ENCODE measurements at regions not wholly inside any gene's neighbourhood (a gene's known extent, or its start where the extent isn't known, plus 50 kb on each side); places are given as distances from the start of the nearest gene placed in this dataset.
A peak's percentile ranks its signal among the peaks of the same experiment; 100 is the strongest.

DNA sequence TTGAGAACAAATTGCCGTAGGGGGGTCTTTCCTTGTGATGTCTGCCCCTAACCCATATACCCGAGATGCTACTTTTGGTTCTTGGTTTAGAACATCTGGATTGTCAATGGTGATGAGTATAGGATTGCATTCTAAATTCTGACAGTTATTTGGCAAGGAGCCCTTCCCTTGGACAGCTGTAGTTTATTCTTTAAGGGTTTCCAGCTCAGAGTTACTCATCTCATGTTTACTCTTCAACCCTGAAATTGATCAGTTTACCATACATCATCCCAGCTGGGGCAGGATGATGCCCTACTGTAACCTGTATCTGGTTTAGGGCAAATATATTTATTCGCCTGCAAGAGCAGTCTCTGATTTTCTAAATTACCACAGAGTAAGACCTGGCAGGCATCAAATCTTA, 85.7 kb upstream of the XCR1 start:
- no peak for TF ChIP-seq EZH2 (IDR thresholded peaks at IDR 0.05; ENCODE audit: insufficient read depth, poor library complexity, severe bottlenecking)
- no peak for TF ChIP-seq EZH2phosphoT487 (IDR thresholded peaks at IDR 0.05; ENCODE audit: insufficient read depth, low read depth)
- H3F3A ChIP-seq (ENCODE audit: insufficient read depth) = peaks cover 21% of the 10 kb centered on the region
- peaks cover 7% of the 10 kb centered on the region for H3K4me1 ChIP-seq (ENCODE audit: insufficient read depth)
- H3K9ac ChIP-seq = no peak overlapping the region
- no peak for DNase-seq
- WGBS, 2 experiments (ENCODE audit: low coverage in 1 of 2, low lambda C conversion rate in 2 of 2, missing lambda C conversion rate in 2 of 2) = 79 to 91% methylated on average over 3 of the region's 3 CpGs
- H3K9me2 ChIP-seq (ENCODE audit: insufficient read depth) = no peaks in the 10 kb centered on the region
- no peaks in the 10 kb centered on the region for H3K9me3 ChIP-seq (ENCODE audit: low read depth)
- no peaks in the 10 kb centered on the region for H3K79me2 ChIP-seq (ENCODE audit: insufficient read depth)
- H3K27me3 ChIP-seq (replicated peaks; ENCODE audit: insufficient read depth) = no peaks in the 10 kb centered on the region
- H2AFZ ChIP-seq = no peak overlapping the region
- no peaks in the 10 kb centered on the region for H4K20me1 ChIP-seq (ENCODE audit: insufficient read depth)
- H3K4me2 ChIP-seq (ENCODE audit: unreplicated experiment) = no peak overlapping the region
- in situ Hi-C loops (cut with MboI) = no loop called here
- no peak overlapping the region for H3K27ac ChIP-seq
- no peaks in the 10 kb centered on the region for H3K36me3 ChIP-seq (ENCODE audit: low read depth)
- H3K4me3 ChIP-seq = no peak overlapping the region

DNA sequence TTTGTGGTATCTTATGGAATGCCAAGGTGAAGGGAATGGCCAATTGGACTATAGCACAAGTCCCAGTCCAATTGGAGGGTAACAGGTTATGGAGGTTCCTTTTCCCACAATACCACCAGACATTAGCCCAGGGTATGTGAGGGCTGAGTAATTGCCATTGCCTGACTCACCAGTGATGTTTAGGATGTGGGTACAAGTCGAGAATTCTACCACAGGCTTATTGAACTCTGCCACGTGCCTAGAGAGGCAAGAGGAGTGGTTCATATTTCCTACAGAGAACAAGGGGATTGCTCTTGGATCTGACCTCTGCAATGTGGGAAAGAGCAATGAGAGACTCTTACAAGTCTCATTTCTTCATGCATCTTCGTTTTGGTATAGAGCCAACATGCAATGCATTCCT, 85.0 kb upstream of the XCR1 start:
- H3K79me2 ChIP-seq (ENCODE audit: insufficient read depth) = no peaks in the 10 kb centered on the region
- H3F3A ChIP-seq (ENCODE audit: insufficient read depth) = peaks cover 21% of the 10 kb centered on the region
- in situ Hi-C loops (cut with MboI) = no loop called here
- H3K9me2 ChIP-seq (ENCODE audit: insufficient read depth) = no peaks in the 10 kb centered on the region
- no peaks in the 10 kb centered on the region for H3K27me3 ChIP-seq (replicated peaks; ENCODE audit: insufficient read depth)
- no peak overlapping the region for H3K4me3 ChIP-seq
- no peak overlapping the region for H2AFZ ChIP-seq
- no peak overlapping the region for H3K9ac ChIP-seq
- H4K20me1 ChIP-seq (ENCODE audit: insufficient read depth) = no peaks in the 10 kb centered on the region
- H3K4me1 ChIP-seq (ENCODE audit: insufficient read depth) = peaks cover 7% of the 10 kb centered on the region
- WGBS, 2 experiments (ENCODE audit: low coverage in 1 of 2, low lambda C conversion rate in 2 of 2, missing lambda C conversion rate in 2 of 2) = 35 to 40% methylated on average over 3 of the region's 3 CpGs
- DNase-seq = no peak
- no peak overlapping the region for H3K27ac ChIP-seq
- no peaks in the 10 kb centered on the region for H3K9me3 ChIP-seq (ENCODE audit: low read depth)
- H3K4me2 ChIP-seq (ENCODE audit: unreplicated experiment) = no peak overlapping the region
- no peaks in the 10 kb centered on the region for H3K36me3 ChIP-seq (ENCODE audit: low read depth)
- TF ChIP-seq EZH2 (IDR thresholded peaks at IDR 0.05; ENCODE audit: insufficient read depth, poor library complexity, severe bottlenecking) (no peak), EZH2phosphoT487 (IDR thresholded peaks at IDR 0.05; ENCODE audit: insufficient read depth, low read depth) (no peak)

DNA sequence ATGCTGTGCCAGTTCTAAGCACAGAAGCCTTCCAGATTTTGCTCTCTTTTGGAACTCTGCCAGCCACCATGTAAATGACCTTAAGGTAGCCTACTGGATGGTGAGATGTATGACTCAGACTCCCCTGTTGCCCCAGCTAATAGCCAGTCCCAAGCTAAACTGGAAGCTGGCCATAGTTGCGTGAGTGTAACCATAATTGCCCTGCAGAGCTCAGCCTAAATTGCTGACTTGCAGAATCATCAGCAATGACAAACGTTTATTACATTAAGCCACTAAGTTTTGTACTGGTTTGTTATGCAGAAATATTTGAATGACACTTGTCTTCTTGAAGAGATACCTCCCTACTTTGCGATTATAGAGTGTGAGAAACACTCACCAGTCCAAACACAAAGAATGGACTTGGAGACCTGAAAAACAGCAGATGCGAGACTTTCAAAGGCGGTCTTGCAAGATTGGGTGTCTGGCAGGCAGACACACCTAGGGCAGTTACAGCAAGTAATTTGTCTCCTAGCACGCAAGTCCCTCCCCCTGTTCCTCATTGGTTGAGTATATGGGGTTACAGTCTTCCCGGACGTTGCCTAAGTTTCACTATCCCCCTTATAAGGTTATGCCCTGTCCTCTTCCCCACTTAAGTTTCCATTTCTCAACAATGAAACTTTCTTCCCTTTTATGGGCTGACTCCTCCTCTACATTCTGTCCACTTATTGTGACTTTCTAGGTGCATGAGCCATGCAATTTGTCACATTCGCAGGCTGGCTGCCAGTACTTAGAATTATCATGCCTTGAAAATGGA, 83.6 kb upstream of the XCR1 start:
- 74 to 75% methylated on average over 9 of the region's 9 CpGs for WGBS, 2 experiments (ENCODE audit: low coverage in 1 of 2, low lambda C conversion rate in 2 of 2, missing lambda C conversion rate in 2 of 2)
- H3K9me3 ChIP-seq (ENCODE audit: low read depth) = no peaks in the 10 kb centered on the region
- no peak overlapping the region for H3K9ac ChIP-seq
- H3K27me3 ChIP-seq (replicated peaks; ENCODE audit: insufficient read depth) = no peaks in the 10 kb centered on the region
- no peaks in the 10 kb centered on the region for H3K36me3 ChIP-seq (ENCODE audit: low read depth)
- no peak overlapping the region for H2AFZ ChIP-seq
- no peak overlapping the region for H3K27ac ChIP-seq
- H3F3A ChIP-seq (ENCODE audit: insufficient read depth) = peaks cover 21% of the 10 kb centered on the region
- H3K4me2 ChIP-seq (ENCODE audit: unreplicated experiment) = no peak overlapping the region
- no peaks in the 10 kb centered on the region for H3K79me2 ChIP-seq (ENCODE audit: insufficient read depth)
- H3K9me2 ChIP-seq (ENCODE audit: insufficient read depth) = no peaks in the 10 kb centered on the region
- H3K4me1 ChIP-seq (ENCODE audit: insufficient read depth) = peaks cover 7% of the 10 kb centered on the region
- no peak overlapping the region for H3K4me3 ChIP-seq
- in situ Hi-C loops (cut with MboI) = no loop called here
- H4K20me1 ChIP-seq (ENCODE audit: insufficient read depth) = no peaks in the 10 kb centered on the region
- TF ChIP-seq EZH2phosphoT487 (IDR thresholded peaks at IDR 0.05; ENCODE audit: insufficient read depth, low read depth) (no peak), EZH2 (IDR thresholded peaks at IDR 0.05; ENCODE audit: insufficient read depth, poor library complexity, severe bottlenecking) (no peak)
- peak; percentile 66 for DNase-seq

DNA sequence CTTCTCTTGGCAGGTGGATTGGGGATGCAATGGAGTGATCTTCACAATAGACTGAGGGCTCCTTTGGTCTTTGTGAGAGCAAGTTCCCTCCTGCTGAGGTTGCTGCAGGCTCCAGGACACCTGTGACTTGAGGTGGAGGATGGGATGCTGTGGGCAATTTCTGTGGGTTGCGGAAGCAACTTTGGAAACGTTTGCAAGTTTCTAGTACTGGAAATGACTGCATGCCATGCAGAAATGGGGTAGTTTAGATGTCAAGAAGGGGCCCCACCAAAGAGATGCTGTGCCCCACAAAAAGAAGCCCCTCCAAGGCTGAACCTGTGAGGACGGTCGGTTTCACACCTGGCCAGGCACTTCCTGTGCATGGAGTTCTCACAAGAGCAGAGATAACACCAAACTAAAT, 80.4 kb upstream of the XCR1 start:
- Histone ChIP-seq H3K36me3 (ENCODE audit: low read depth) (no peaks in the 10 kb centered on the region), H3K4me3 (no peak overlapping the region), H2AFZ (no peak overlapping the region), H4K20me1 (ENCODE audit: insufficient read depth) (no peaks in the 10 kb centered on the region), H3F3A (ENCODE audit: insufficient read depth) (no peaks in the 10 kb centered on the region), H3K9me3 (ENCODE audit: low read depth) (no peaks in the 10 kb centered on the region), H3K27ac (no peak overlapping the region), H3K9ac (no peak overlapping the region), H3K9me2 (ENCODE audit: insufficient read depth) (no peaks in the 10 kb centered on the region), H3K79me2 (ENCODE audit: insufficient read depth) (no peaks in the 10 kb centered on the region), H3K27me3 (replicated peaks; ENCODE audit: insufficient read depth) (no peaks in the 10 kb centered on the region), H3K4me1 (ENCODE audit: insufficient read depth) (no peaks in the 10 kb centered on the region), H3K4me2 (ENCODE audit: unreplicated experiment) (no peak overlapping the region)
- no peak for DNase-seq
- TF ChIP-seq EZH2 (IDR thresholded peaks at IDR 0.05; ENCODE audit: insufficient read depth, poor library complexity, severe bottlenecking) (no peak), EZH2phosphoT487 (IDR thresholded peaks at IDR 0.05; ENCODE audit: insufficient read depth, low read depth) (no peak)
- 64 to 67% methylated on average over 4 of the region's 4 CpGs for WGBS, 2 experiments (ENCODE audit: low coverage in 1 of 2, low lambda C conversion rate in 2 of 2, missing lambda C conversion rate in 2 of 2)
- in situ Hi-C loops (cut with MboI) = no loop called here
